ENCODE measurements at regions not wholly inside any gene's neighbourhood (a gene's known extent, or its start where the extent isn't known, plus 50 kb on each side); places are given as distances from the start of the nearest gene placed in this dataset.

GRCh38 chr9:85276741-85277140, 465.0 kb downstream of the AGTPBP1 start:
- Histone ChIP-seq H3K27ac (ENCODE audit: low read length) (no peak overlapping the region), H3K4me1 (ENCODE audit: control insufficient read depth, insufficient read depth, low read length) (no peaks in the 10 kb centered on the region), H3K4me3 (ENCODE audit: low read depth in 2 of 2, low read length in 2 of 2) (no peak overlapping the region), H3K36me3 (ENCODE audit: control insufficient read depth, insufficient read depth, low read length) (no peaks in the 10 kb centered on the region), H3K9me3 (ENCODE audit: control insufficient read depth, insufficient read depth, low read depth, low read length) (no peaks in the 10 kb centered on the region), H3K27me3 (ENCODE audit: control insufficient read depth, insufficient read depth, low read length) (no peaks in the 10 kb centered on the region)
- CTCF ChIA-PET = no interaction called here
- POLR2A ChIA-PET = no interaction called here
- DNase-seq (ENCODE audit: low read depth, low spot score) = no peak
- in situ Hi-C loops (cut with HindIII; ENCODE audit: low pct_unique_long_range_greater_than_20kb, low sequenced_read_pairs) = no loop called here
- TF ChIP-seq SIN3A (IDR thresholded peaks at IDR 0.05; ENCODE audit: borderline replicate concordance, insufficient read depth, low read depth, low read length) (no peak), CTCF (IDR thresholded peaks at IDR 0.05) (no peak), REST (IDR thresholded peaks at IDR 0.05; ENCODE audit: insufficient read depth in 1 of 2, low read depth in 2 of 2, low read length in 1 of 2) (no peak), TCF7L2 (IDR thresholded peaks at IDR 0.05; ENCODE audit: low read depth, low read length) (no peak), POLR2AphosphoS5 (IDR thresholded peaks at IDR 0.05; ENCODE audit: low read depth, low read length) (no peak)
- no peak for ATAC-seq
- intact Hi-C loops (cut with micrococcal nuclease; ENCODE audit: unreplicated experiment) = no loop called here
- no TSS peak for BruUV-seq (replicated peaks)

- Histone ChIP-seq H3K36me3 (ENCODE audit: control insufficient read depth, insufficient read depth, low read length) (no peaks in the 10 kb centered on the region), H3K27me3 (ENCODE audit: control insufficient read depth, insufficient read depth, low read length) (no peaks in the 10 kb centered on the region), H3K9me3 (ENCODE audit: control insufficient read depth, insufficient read depth, low read depth, low read length) (no peaks in the 10 kb centered on the region), H3K4me1 (ENCODE audit: control insufficient read depth, insufficient read depth, low read length) (no peaks in the 10 kb centered on the region), H3K4me3 (ENCODE audit: low read depth in 2 of 2, low read length in 2 of 2) (no peak overlapping the region), H3K27ac (ENCODE audit: low read length) (no peak overlapping the region)
- in situ Hi-C loops (cut with HindIII; ENCODE audit: low pct_unique_long_range_greater_than_20kb, low sequenced_read_pairs) (no loop called here), intact Hi-C loops (cut with micrococcal nuclease; ENCODE audit: unreplicated experiment) (no loop called here)
- TF ChIP-seq SIN3A (IDR thresholded peaks at IDR 0.05; ENCODE audit: borderline replicate concordance, insufficient read depth, low read depth, low read length) (no peak), POLR2AphosphoS5 (IDR thresholded peaks at IDR 0.05; ENCODE audit: low read depth, low read length) (no peak), TCF7L2 (IDR thresholded peaks at IDR 0.05; ENCODE audit: low read depth, low read length) (no peak), CTCF (IDR thresholded peaks at IDR 0.05) (no peak), REST (IDR thresholded peaks at IDR 0.05; ENCODE audit: insufficient read depth in 1 of 2, low read depth in 2 of 2, low read length in 1 of 2) (no peak)
- ATAC-seq (no peak), DNase-seq (ENCODE audit: low read depth, low spot score) (no peak)
- BruUV-seq (replicated peaks) = no TSS peak
- POLR2A ChIA-PET = no interaction called here
- CTCF ChIA-PET = no interaction called here
Observed at GRCh38 chr9:85269811-85270210, 471.9 kb downstream of the AGTPBP1 start.
